H1 (cell line): ENCODE measurements at regions not wholly inside any gene's neighbourhood (a gene's known extent, or its start where the extent isn't known, plus 50 kb on each side); places are given as distances from the start of the nearest gene placed in this dataset.

Experiments used
- CTCF ChIA-PET: fragments of 300-600 bp; sonication (Branson Sonifier 250); formaldehyde crosslinking; loops from one replicate; lab custom pipeline; 2021; ENCODE audit not compliant: partially characterized antibody; lab: Charles Lee
- POLR2A ChIA-PET: fragments of 300-600 bp; sonication (Branson Sonifier 250); formaldehyde crosslinking; loops from one replicate; lab custom pipeline; 2021; ENCODE audit warnings: inconsistent platforms; ENCODE audit not compliant: partially characterized antibody; lab: Charles Lee
- DNase-seq, 2 experiments: peaks; one replicate each; pipeline versions ENCODE4 v3.0.0 to v3.0.0-alpha.2; 2010 to 2022; ENCODE audit warnings: low spot score in 2 of 2, low read depth in 1 of 2, mixed read lengths in 1 of 2
- FAIRE-seq: peaks from 2 replicates; lab custom pipeline; 2011; peaks lifted over from hg19 to GRCh38; lab: Jason Lieb, UNC
- H2AFZ ChIP-seq: 2 replicates; pipeline ENCODE4 v1.8.1; 2012; ENCODE audit warnings: low read length, inconsistent platforms
- H2AK5ac ChIP-seq: 2 replicates; pipeline ENCODE4 v1.6.1; 2013; ENCODE audit warnings: low read depth, low read length
- H2BK120ac ChIP-seq: replicated peaks from 2 replicates; pipeline ENCODE3; 2013; ENCODE audit warnings: low read depth, low read length, inconsistent platforms
- H2BK12ac ChIP-seq: 2 replicates; pipeline ENCODE4 v1.6.1; 2013; ENCODE audit warnings: low read depth, low read length
- H2BK15ac ChIP-seq: 2 replicates; pipeline ENCODE4 v1.6.1; 2013; ENCODE audit warnings: low read length
- H2BK20ac ChIP-seq: 2 replicates; pipeline ENCODE4 v1.6.1; 2013; ENCODE audit warnings: low read length
- H2BK5ac ChIP-seq: 2 replicates; pipeline ENCODE4 v1.6.1; 2013; ENCODE audit warnings: low read depth, low read length
- H3K14ac ChIP-seq: 2 replicates; pipeline ENCODE4 v1.6.1; 2013; ENCODE audit warnings: inconsistent platforms; ENCODE audit not compliant: insufficient read length
- H3K18ac ChIP-seq: 2 replicates; pipeline ENCODE4 v1.6.1; 2013; ENCODE audit warnings: low read length; ENCODE audit errors: extremely low read depth
- H3K23ac ChIP-seq: 2 replicates; pipeline ENCODE4 v1.6.1; 2013; ENCODE audit warnings: inconsistent platforms; ENCODE audit not compliant: insufficient read length
- H3K23me2 ChIP-seq: 2 replicates; pipeline ENCODE4 v1.6.1; 2013; ENCODE audit warnings: low read depth, low read length
- H3K27ac ChIP-seq: 2 replicates; pipeline ENCODE4 v1.6.1; 2011; ENCODE audit warnings: low read depth, low read length, inconsistent platforms
- H3K27me3 ChIP-seq, 4 experiments: replicated peaks in 1 of 4; 1 replicate in 1 of 4; 2 replicates in 3 of 4; pipeline versions ENCODE4 v1.6.1 to v1.8.1; 2011 to 2013; ENCODE audit warnings: low read length in 3 of 4, mild to moderate bottlenecking in 3 of 4, inconsistent platforms in 2 of 4, mixed read lengths in 2 of 4, moderate library complexity in 1 of 4; ENCODE audit not compliant: control insufficient read depth in 3 of 4, insufficient read depth in 3 of 4; ENCODE audit errors: extremely low read depth in 1 of 4
- H3K36me3 ChIP-seq, 4 experiments: 2 replicates each; pipeline versions ENCODE4 v1.6.1 to v1.8.1; 2011 to 2013; ENCODE audit warnings: mild to moderate bottlenecking in 4 of 4, low read length in 3 of 4, moderate library complexity in 2 of 4, control low read depth in 1 of 4, inconsistent platforms in 1 of 4; ENCODE audit not compliant: insufficient read depth in 4 of 4, control insufficient read depth in 2 of 4
- H3K4ac ChIP-seq: replicated peaks from 2 replicates; pipeline ENCODE3; 2013; ENCODE audit warnings: low read length, low read depth, mixed read lengths, inconsistent platforms; ENCODE audit not compliant: insufficient read length
- H3K4me1 ChIP-seq, 4 experiments: replicated peaks in 1 of 4; 1 replicate in 1 of 4; 2 replicates in 3 of 4; pipeline versions ENCODE4 v1.6.1 to v1.8.1; 2011 to 2013; ENCODE audit warnings: low read length in 3 of 4, inconsistent platforms in 2 of 4, mixed read lengths in 1 of 4; ENCODE audit not compliant: insufficient read depth in 4 of 4, control insufficient read depth in 3 of 4
- H3K4me2 ChIP-seq, 2 experiments: 2 replicates each; pipeline versions ENCODE4 v1.6.1 to v1.8.1; 2011 to 2013; ENCODE audit warnings: low read depth in 2 of 2, low read length in 2 of 2, control low read depth in 1 of 2, inconsistent platforms in 1 of 2, mild to moderate bottlenecking in 1 of 2; ENCODE audit not compliant: insufficient read depth in 1 of 2
- H3K4me3 ChIP-seq, 4 experiments: fragments of 200-600, 300-600 bp in 1 of 4; sonication (generic), shearing (Covaris generic), sonication (Bioruptor Twin) in 1 of 4; 2 replicates each; pipeline versions ENCODE4 v1.5.1 to v1.8.1; 2011 to 2016; ENCODE audit warnings: low read length in 4 of 4, low read depth in 3 of 4, control low read depth in 2 of 4, inconsistent platforms in 2 of 4, mild to moderate bottlenecking in 2 of 4, mixed read lengths in 1 of 4, moderate library complexity in 1 of 4; ENCODE audit not compliant: insufficient read depth in 2 of 4; ENCODE audit errors: extremely low read depth in 1 of 4
- H3K56ac ChIP-seq: replicated peaks from 2 replicates; pipeline ENCODE3; 2013; ENCODE audit warnings: low read depth, mild to moderate bottlenecking, mixed read lengths, low read length, inconsistent platforms; ENCODE audit not compliant: insufficient read length
- H3K79me1 ChIP-seq: 2 replicates; pipeline ENCODE4 v1.6.1; 2013; ENCODE audit warnings: low read depth, low read length, control low read depth
- H3K79me2 ChIP-seq, 2 experiments: 2 replicates each; pipeline versions ENCODE4 v1.6.1 to v1.8.1; 2012 to 2013; ENCODE audit warnings: low read length in 2 of 2, mild to moderate bottlenecking in 2 of 2, inconsistent platforms in 1 of 2; ENCODE audit not compliant: insufficient read depth in 2 of 2, control insufficient read depth in 1 of 2
- H3K9ac ChIP-seq, 4 experiments: replicated peaks in 1 of 4; 1 replicate in 1 of 4; 2 replicates in 3 of 4; pipeline versions ENCODE4 v1.6.1 to v1.8.1; 2011 to 2013; ENCODE audit warnings: low read depth in 3 of 4, low read length in 3 of 4, control low read depth in 2 of 4, mild to moderate bottlenecking in 2 of 4, moderate library complexity in 2 of 4, inconsistent platforms in 1 of 4; ENCODE audit errors: extremely low read depth in 1 of 4
- H3K9me3 ChIP-seq, 2 experiments: 2 replicates each; pipeline versions ENCODE4 v1.6.1 to v1.8.1; 2012 to 2013; ENCODE audit warnings: mild to moderate bottlenecking in 2 of 2, moderate library complexity in 2 of 2, control low read depth in 1 of 2, inconsistent platforms in 1 of 2, low read depth in 1 of 2, low read length in 1 of 2, mixed read lengths in 1 of 2; ENCODE audit not compliant: insufficient read depth in 2 of 2
- H4K20me1 ChIP-seq, 2 experiments: replicated peaks in 1 of 2; 2 replicates each; pipeline versions ENCODE3 to v1.8.1; 2011 to 2013; ENCODE audit warnings: inconsistent platforms in 2 of 2, low read length in 2 of 2, mild to moderate bottlenecking in 1 of 2; ENCODE audit not compliant: insufficient read depth in 2 of 2, control insufficient read depth in 1 of 2
- H4K5ac ChIP-seq: 2 replicates; pipeline ENCODE4 v1.6.1; 2013; ENCODE audit warnings: low read length, low read depth, mixed read lengths, inconsistent platforms; ENCODE audit not compliant: insufficient read length
- H4K8ac ChIP-seq: 2 replicates; pipeline ENCODE4 v1.8.0; 2013; ENCODE audit warnings: mild to moderate bottlenecking, moderate library complexity, low read length, inconsistent platforms; ENCODE audit not compliant: insufficient read depth; ENCODE audit errors: extremely low read depth
- H4K91ac ChIP-seq: replicated peaks from 2 replicates; pipeline ENCODE3; 2013; ENCODE audit warnings: low read length, mixed read lengths, inconsistent platforms; ENCODE audit not compliant: insufficient read length
- BACH1 ChIP-seq: IDR thresholded peaks from 2 replicates; pipeline ENCODE4 v1.6.1; 2012; ENCODE audit warnings: low read length, improper control_type of control experiment
- KDM1A ChIP-seq: fragments of 200-600, 300-600 bp; sonication (generic); IDR thresholded peaks from 2 replicates; pipeline ENCODE4 v1.7.1; 2016; ENCODE audit warnings: mild to moderate bottlenecking, low read length, borderline replicate concordance
- RXRA ChIP-seq: IDR thresholded peaks from 2 replicates; pipeline ENCODE4 v1.6.1; 2011; ENCODE audit warnings: low read depth, mild to moderate bottlenecking, low read length, moderate library complexity; ENCODE audit not compliant: insufficient read depth
- WGBS, 2 experiments: shearing (Covaris generic) in 1 of 2; methylation state at CpG; one replicate each; pipeline versions ENCODE4 v1.1.6 to v1.1.7; 2013 to 2015; ENCODE audit warnings: low lambda C conversion rate in 2 of 2, mixed read lengths in 2 of 2, inconsistent platforms in 1 of 2, low coverage in 1 of 2, missing lambda C conversion rate in 1 of 2; ENCODE audit not compliant: insufficient replicate concordance in 2 of 2, insufficient coverage in 1 of 2, insufficient read length in 1 of 2; ENCODE audit errors: extremely low coverage in 1 of 2, missing lambda C conversion rate in 1 of 2; 5-methylcytosine and 5-hydroxymethylcytosine counted together

DNA sequence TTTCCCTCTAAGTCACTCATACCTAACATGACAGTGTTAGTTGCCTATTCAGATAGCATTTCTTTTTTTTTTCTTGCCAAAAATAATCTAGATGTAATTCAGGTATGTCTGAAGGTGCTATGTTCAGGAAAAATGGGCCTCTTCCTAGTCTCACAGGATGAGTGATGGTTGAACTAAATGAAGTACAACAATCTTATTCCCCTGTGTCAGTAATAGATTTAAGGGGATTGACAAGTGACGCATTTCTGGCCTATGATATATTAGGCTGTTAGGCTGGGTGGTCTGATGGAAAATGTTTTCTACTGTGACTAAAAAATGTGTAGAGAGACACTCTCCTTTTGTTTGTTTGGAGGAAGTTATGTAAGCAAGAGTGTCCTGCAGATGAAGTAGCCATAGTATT lies 878.7 kb upstream of the SLITRK1 start:
- no peak for TF ChIP-seq RXRA
- TF ChIP-seq KDM1A = no peak
- no peak for TF ChIP-seq BACH1
- H3K4me2 ChIP-seq = no peak overlapping the region

More for the DNA sequence above, 878.7 kb upstream of the SLITRK1 start:
- Histone ChIP-seq H3K27me3 (no peaks in the 10 kb centered on the region), H3K56ac (no peak overlapping the region), H2BK12ac (no peak overlapping the region), H2BK20ac (no peak overlapping the region), H3K79me1 (no peaks in the 10 kb centered on the region), H3K18ac (no peak overlapping the region), H3K23ac (no peak overlapping the region), H2AFZ (no peak overlapping the region), H4K20me1 (no peaks in the 10 kb centered on the region), H2BK5ac (no peak overlapping the region), H3K4me1 (no peaks in the 10 kb centered on the region), H3K79me2 (no peaks in the 10 kb centered on the region), H2BK120ac (no peak overlapping the region), H4K5ac (no peak overlapping the region), H3K23me2 (no peaks in the 10 kb centered on the region), H3K4me3 (no peak overlapping the region), H3K36me3 (no peaks in the 10 kb centered on the region), H4K91ac (no peak overlapping the region), H3K9me3 (no peaks in the 10 kb centered on the region), H3K4ac (no peak overlapping the region), H2BK15ac (no peak overlapping the region), H4K8ac (no peak overlapping the region), H3K27ac (no peak overlapping the region), H3K9ac (no peak overlapping the region), H3K14ac (no peak overlapping the region), H2AK5ac (no peak overlapping the region)
- ChIA-PET CTCF (interaction anchor here (0.6 kb wide), 1 partner anchor 41 kb away, joined by 6 read pairs; no protein-coding TSS in a partner anchor), POLR2A (no interaction called here)
- no peak for FAIRE-seq
- WGBS, 2 experiments = 88% methylated on average over 1 of the region's 1 CpG; no CpG with 5 or more reads in 1 of the 2 experiments
- DNase-seq = no peak
